ENCODE measurements at regions not wholly inside any gene's neighbourhood (a gene's known extent, or its start where the extent isn't known, plus 50 kb on each side); places are given as distances from the start of the nearest gene placed in this dataset.

GRCh38 chr5:32500181-32500580 lies 55.6 kb upstream of the ZFR start (continued):
- TF ChIP-seq KDM4A (IDR thresholded peaks at IDR 0.05; ENCODE audit: low read depth, low read length, severe bottlenecking) (no peak), EP300 (IDR thresholded peaks at IDR 0.05; ENCODE audit: borderline replicate concordance in 1 of 2, low read depth in 2 of 2, low read length in 2 of 2) (no peak), POLR2A (IDR thresholded peaks at IDR 0.05; ENCODE audit: control extremely low read depth in 1 of 2, low read depth in 2 of 2, low read length in 2 of 2) (no peak), JUN (IDR thresholded peaks at IDR 0.05; ENCODE audit: low read depth, low read length) (no peak), EZH2 (IDR thresholded peaks at IDR 0.05; ENCODE audit: low read depth, low read length, severe bottlenecking) (no peak)
